Smooth muscle cell (in vitro differentiated cells): ENCODE measurements at regions not wholly inside any gene's neighbourhood (a gene's known extent, or its start where the extent isn't known, plus 50 kb on each side); places are given as distances from the start of the nearest gene placed in this dataset.

Source experiments
- DNase-seq: peaks from one replicate; lab custom pipeline; 2025; ENCODE audit not compliant: unreplicated experiment; lab: John Stamatoyannopoulos, UW
- H2AFZ ChIP-seq: fragments of 200-600 bp; sonication (generic); 2 replicates; pipeline ENCODE4 v1.6.0; 2016; ENCODE audit warnings: antibody characterized with exemption, low read depth, mild to moderate bottlenecking
- H3F3A ChIP-seq: fragments of 200-600 bp; sonication (generic); 2 replicates; pipeline ENCODE4 v1.6.0; 2017; ENCODE audit warnings: antibody characterized with exemption, low read depth
- H3K27ac ChIP-seq: fragments of 200-600 bp; sonication (generic); 2 replicates; pipeline ENCODE4 v1.5.1; 2016; ENCODE audit warnings: low read depth, mild to moderate bottlenecking
- H3K27me3 ChIP-seq: fragments of 200-600 bp; sonication (generic); 2 replicates; pipeline ENCODE4 v1.6.1; 2016; ENCODE audit warnings: low read depth, mild to moderate bottlenecking
- H3K36me3 ChIP-seq: fragments of 200-600 bp; sonication (generic); 2 replicates; pipeline ENCODE4 v1.5.1; 2016; ENCODE audit warnings: low read depth
- H3K4me1 ChIP-seq: fragments of 200-600 bp; sonication (generic); 2 replicates; pipeline ENCODE4 v1.5.1; 2016; ENCODE audit warnings: low read depth
- H3K4me2 ChIP-seq: fragments of 200-600 bp; sonication (generic); 2 replicates; pipeline ENCODE4 v1.6.0; 2016; ENCODE audit warnings: mild to moderate bottlenecking
- H3K4me3 ChIP-seq: fragments of 200-600 bp; sonication (generic); 2 replicates; pipeline ENCODE4 v1.5.1; 2016; ENCODE audit warnings: mild to moderate bottlenecking
- H3K79me2 ChIP-seq: fragments of 200-600 bp; sonication (generic); 2 replicates; pipeline ENCODE4 v1.6.0; 2016; ENCODE audit warnings: low read depth, mild to moderate bottlenecking
- H3K9ac ChIP-seq: fragments of 200-600 bp; sonication (generic); 2 replicates; pipeline ENCODE4 v1.6.0; 2016; ENCODE audit warnings: low read depth
- H3K9me3 ChIP-seq: fragments of 200-600 bp; sonication (generic); replicated peaks from 2 replicates; pipeline ENCODE4 v1.5.1; 2016; ENCODE audit warnings: low read depth
- H4K20me1 ChIP-seq: fragments of 200-600 bp; sonication (generic); 2 replicates; pipeline ENCODE4 v1.6.0; 2016; ENCODE audit warnings: low read depth
- WGBS: methylation state at CpG from one replicate; pipeline ENCODE4 v1.1.7; 2016; ENCODE audit warnings: low lambda C conversion rate; 5-methylcytosine and 5-hydroxymethylcytosine counted together
- TF ChIP-seq, protein P1 (sequence below): fragments of 200-600 bp; sonication (generic); IDR thresholded peaks from 2 replicates; pipeline ENCODE4 v1.5.1; 2017; ENCODE audit warnings: borderline replicate concordance, mild to moderate bottlenecking, antibody characterized with exemption; ENCODE audit not compliant: insufficient read depth, poor library complexity, severe bottlenecking

DNA sequence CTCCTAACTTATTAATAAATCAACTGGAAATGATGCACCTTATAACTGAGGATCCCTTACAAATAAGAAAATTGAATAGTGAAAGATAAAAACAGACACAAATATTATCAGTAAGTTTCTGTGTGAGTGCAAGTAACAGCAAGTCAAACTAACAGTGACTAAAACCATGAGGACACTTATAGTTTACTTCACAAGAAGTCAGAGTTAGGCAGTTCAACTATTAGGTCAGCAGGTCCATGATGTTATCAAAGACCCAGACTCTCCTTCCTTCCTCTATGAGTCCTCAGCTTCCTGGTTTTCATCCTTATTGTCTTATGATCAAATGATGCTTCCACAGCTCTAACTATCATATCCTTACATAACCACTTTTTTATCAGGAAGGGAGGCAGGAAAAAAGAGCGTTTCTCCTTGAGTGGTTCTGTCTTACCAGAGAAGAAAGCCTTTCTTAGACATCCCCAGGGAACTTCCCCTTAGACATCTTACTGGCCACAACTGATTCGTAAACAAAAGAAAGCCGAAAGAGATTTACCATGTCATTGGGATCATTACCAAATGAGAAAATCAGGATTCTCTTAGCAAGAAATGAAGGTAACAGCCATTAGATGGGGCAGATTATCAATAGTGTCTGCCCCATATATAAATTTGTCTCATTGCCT lies 114.3 kb upstream of the LRFN2 start:
- no peak overlapping the region for H3K27ac ChIP-seq
- no peak overlapping the region for H2AFZ ChIP-seq
- no peaks in the 10 kb centered on the region for H4K20me1 ChIP-seq
- H3K9me3 ChIP-seq = no peaks in the 10 kb centered on the region
- H3K4me3 ChIP-seq = no peak overlapping the region
- TF ChIP-seq, protein P1, sequence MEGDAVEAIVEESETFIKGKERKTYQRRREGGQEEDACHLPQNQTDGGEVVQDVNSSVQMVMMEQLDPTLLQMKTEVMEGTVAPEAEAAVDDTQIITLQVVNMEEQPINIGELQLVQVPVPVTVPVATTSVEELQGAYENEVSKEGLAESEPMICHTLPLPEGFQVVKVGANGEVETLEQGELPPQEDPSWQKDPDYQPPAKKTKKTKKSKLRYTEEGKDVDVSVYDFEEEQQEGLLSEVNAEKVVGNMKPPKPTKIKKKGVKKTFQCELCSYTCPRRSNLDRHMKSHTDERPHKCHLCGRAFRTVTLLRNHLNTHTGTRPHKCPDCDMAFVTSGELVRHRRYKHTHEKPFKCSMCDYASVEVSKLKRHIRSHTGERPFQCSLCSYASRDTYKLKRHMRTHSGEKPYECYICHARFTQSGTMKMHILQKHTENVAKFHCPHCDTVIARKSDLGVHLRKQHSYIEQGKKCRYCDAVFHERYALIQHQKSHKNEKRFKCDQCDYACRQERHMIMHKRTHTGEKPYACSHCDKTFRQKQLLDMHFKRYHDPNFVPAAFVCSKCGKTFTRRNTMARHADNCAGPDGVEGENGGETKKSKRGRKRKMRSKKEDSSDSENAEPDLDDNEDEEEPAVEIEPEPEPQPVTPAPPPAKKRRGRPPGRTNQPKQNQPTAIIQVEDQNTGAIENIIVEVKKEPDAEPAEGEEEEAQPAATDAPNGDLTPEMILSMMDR = no peak
- 91% methylated on average over 3 of the region's 3 CpGs for WGBS
- H3K27me3 ChIP-seq = peaks cover 32% of the 10 kb centered on the region
- DNase-seq = no peak
- H3K36me3 ChIP-seq = no peaks in the 10 kb centered on the region
- H3F3A ChIP-seq = no peaks in the 10 kb centered on the region
- peaks cover 6% of the 10 kb centered on the region for H3K4me1 ChIP-seq
- H3K4me2 ChIP-seq = no peak overlapping the region
- H3K79me2 ChIP-seq = no peaks in the 10 kb centered on the region
- no peak overlapping the region for H3K9ac ChIP-seq

DNA sequence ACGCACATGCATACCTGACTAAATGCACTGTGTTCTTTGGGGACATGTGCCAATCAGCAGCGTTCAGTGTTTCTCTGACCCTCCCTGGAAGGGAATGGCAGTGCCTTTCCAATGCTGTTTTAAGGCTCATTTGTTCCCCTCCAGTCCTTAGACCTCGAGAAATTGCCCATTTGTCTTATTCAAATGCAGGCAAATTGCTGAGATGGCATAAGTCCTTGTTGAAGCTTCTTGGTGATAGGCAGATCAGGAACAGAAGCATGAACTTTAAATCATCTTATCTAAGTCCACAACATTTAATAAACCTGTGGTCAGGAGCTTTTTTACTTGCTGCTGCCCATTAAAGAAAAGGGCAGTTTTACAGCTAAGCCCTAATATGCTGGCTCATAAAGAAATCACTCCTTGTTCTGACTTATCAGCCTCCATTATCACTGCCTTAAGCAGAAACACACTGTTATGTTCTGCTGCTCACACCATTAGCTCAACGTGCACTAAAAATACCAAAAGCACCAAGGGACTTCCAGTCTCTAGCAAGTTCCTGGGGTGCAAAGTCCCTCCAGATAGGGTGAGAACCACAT lies 112.9 kb upstream of the LRFN2 start:
- H3K36me3 ChIP-seq = no peaks in the 10 kb centered on the region
- H3K27ac ChIP-seq = no peak overlapping the region
- H3K4me3 ChIP-seq = no peak overlapping the region
- DNase-seq = no peak
- H3K27me3 ChIP-seq = peaks cover 32% of the 10 kb centered on the region
- 42% methylated on average over 4 of the region's 4 CpGs for WGBS
- H3K4me2 ChIP-seq = no peak overlapping the region
- H4K20me1 ChIP-seq = no peaks in the 10 kb centered on the region
- no peaks in the 10 kb centered on the region for H3K79me2 ChIP-seq
- H3K4me1 ChIP-seq = no peaks in the 10 kb centered on the region
- H3K9me3 ChIP-seq = no peaks in the 10 kb centered on the region
- TF ChIP-seq, protein P1 = no peak
- H3F3A ChIP-seq = no peaks in the 10 kb centered on the region
- no peak overlapping the region for H3K9ac ChIP-seq
- H2AFZ ChIP-seq = no peak overlapping the region

DNA sequence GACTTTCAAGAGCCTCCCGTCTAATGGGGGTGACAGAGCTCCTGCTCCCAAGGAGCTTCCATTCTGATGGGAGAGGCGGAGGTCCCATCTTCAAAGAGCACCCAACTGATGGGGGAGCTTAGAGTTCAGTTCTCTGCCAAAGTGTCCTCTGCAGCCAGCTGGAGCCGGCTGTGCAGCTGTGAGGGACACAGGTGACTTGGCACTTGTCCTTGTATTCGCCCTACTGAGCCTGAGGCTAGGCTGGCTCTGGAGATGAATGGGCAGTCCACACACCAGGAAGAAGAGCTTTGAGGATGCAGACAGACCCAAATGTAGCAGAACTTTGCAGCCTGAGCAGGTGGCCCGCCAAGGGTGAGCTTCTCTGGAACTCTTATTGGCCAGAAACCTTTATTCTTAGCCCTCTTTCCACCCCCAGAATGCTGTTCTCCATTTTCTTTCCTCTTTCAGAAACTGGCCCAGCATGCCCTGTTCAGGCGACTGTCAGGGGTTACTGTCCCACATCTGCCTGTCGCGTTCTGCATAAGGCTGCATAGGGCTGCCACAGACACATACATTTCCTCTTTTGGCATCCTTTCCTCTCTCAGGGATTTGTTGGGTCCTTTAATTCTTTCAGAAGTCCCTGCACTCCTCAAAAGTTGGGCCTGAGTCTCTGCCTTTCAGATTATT lies 108.7 kb upstream of the LRFN2 start:
- Histone ChIP-seq H3K27ac (no peak overlapping the region), H3K4me2 (no peak overlapping the region), H3K27me3 (peaks cover 13% of the 10 kb centered on the region), H3K9me3 (no peaks in the 10 kb centered on the region), H3K79me2 (no peaks in the 10 kb centered on the region), H3K36me3 (no peaks in the 10 kb centered on the region), H2AFZ (no peak overlapping the region), H4K20me1 (no peaks in the 10 kb centered on the region), H3K4me3 (no peak overlapping the region), H3K4me1 (no peaks in the 10 kb centered on the region), H3F3A (no peaks in the 10 kb centered on the region), H3K9ac (no peak overlapping the region)
- 91% methylated on average over 8 of the region's 8 CpGs for WGBS
- TF ChIP-seq, protein P1 = no peak
- no peak for DNase-seq
